WERI-Rb-1 (cell line): ENCODE measurements at regions not wholly inside any gene's neighbourhood (a gene's known extent, or its start where the extent isn't known, plus 50 kb on each side); places are given as distances from the start of the nearest gene placed in this dataset.

Experiments
- DNase-seq: peaks from one replicate; pipeline ENCODE4 v3.0.0-alpha.2; 2020
- H3K27ac ChIP-seq: fragments of 250-450 bp; sonication (Bioruptor Pico); 2 replicates; pipeline ENCODE4 v1.5.1; 2020; ENCODE audit warnings: mild to moderate bottlenecking, moderate library complexity
- H3K27me3 ChIP-seq: fragments of 250-450 bp; sonication (Bioruptor Pico); 2 replicates; pipeline ENCODE4 v1.5.1; 2021; ENCODE audit warnings: mild to moderate bottlenecking, low read depth, moderate library complexity; ENCODE audit not compliant: insufficient read depth, severe bottlenecking
- H3K36me3 ChIP-seq: fragments of 250-450 bp; sonication (Bioruptor Pico); 2 replicates; pipeline ENCODE4 v1.5.1; 2020; ENCODE audit warnings: mild to moderate bottlenecking, moderate library complexity
- H3K4me3 ChIP-seq: 2 replicates; pipeline ENCODE4 v1.5.1; 2011; ENCODE audit warnings: low read depth, mild to moderate bottlenecking, control low read depth, low read length
- H3K9me3 ChIP-seq: fragments of 250-450 bp; sonication (Bioruptor Pico); 2 replicates; pipeline ENCODE4 v1.5.1; 2021; ENCODE audit warnings: mild to moderate bottlenecking, moderate library complexity; ENCODE audit not compliant: severe bottlenecking
- TF ChIP-seq, protein P1 (sequence below): IDR thresholded peaks from 2 replicates; pipeline ENCODE4 v1.5.1; 2011; ENCODE audit warnings: low read depth, mild to moderate bottlenecking, control low read depth, inconsistent platforms, low read length

GRCh38 chr10:37671802-37672201, 185.6 kb downstream of the ZNF248 start:
- no peak overlapping the region for H3K4me3 ChIP-seq
- no peak for DNase-seq
- no peaks in the 10 kb centered on the region for H3K27me3 ChIP-seq
- H3K36me3 ChIP-seq = no peaks in the 10 kb centered on the region
- TF ChIP-seq, protein P1, sequence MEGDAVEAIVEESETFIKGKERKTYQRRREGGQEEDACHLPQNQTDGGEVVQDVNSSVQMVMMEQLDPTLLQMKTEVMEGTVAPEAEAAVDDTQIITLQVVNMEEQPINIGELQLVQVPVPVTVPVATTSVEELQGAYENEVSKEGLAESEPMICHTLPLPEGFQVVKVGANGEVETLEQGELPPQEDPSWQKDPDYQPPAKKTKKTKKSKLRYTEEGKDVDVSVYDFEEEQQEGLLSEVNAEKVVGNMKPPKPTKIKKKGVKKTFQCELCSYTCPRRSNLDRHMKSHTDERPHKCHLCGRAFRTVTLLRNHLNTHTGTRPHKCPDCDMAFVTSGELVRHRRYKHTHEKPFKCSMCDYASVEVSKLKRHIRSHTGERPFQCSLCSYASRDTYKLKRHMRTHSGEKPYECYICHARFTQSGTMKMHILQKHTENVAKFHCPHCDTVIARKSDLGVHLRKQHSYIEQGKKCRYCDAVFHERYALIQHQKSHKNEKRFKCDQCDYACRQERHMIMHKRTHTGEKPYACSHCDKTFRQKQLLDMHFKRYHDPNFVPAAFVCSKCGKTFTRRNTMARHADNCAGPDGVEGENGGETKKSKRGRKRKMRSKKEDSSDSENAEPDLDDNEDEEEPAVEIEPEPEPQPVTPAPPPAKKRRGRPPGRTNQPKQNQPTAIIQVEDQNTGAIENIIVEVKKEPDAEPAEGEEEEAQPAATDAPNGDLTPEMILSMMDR = no peak
- H3K27ac ChIP-seq = no peak overlapping the region
- no peaks in the 10 kb centered on the region for H3K9me3 ChIP-seq

DNA sequence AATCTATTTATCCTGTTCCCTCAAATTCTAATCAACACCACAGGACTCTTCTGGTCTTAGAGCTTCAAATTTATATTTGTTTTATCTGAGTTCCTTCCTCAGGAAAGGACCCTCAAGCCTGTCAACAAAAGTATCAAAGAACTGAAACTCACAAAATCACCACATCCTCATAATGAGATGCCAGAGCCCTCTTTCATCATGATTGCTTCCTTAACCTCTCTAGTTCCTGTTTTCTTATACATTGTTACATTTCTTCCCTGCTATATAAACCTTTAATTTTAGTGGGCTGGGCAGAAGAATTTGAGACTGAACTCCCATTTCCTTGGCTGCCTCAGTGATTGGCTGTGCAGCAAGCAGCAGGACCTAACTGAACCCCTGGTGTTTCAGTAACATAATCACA, 189.7 kb downstream of the ZNF248 start:
- DNase-seq = no peak
- TF ChIP-seq, protein P1 = no peak

GRCh38 chr10:37654466-37654865, 202.9 kb downstream of the ZNF248 start:
- H3K9me3 ChIP-seq = no peaks in the 10 kb centered on the region
- H3K36me3 ChIP-seq = no peaks in the 10 kb centered on the region
- H3K4me3 ChIP-seq = no peak overlapping the region
- no peak for DNase-seq
- no peak overlapping the region for H3K27ac ChIP-seq
- no peaks in the 10 kb centered on the region for H3K27me3 ChIP-seq
- TF ChIP-seq, protein P1 = no peak

More for the DNA sequence above, 189.7 kb downstream of the ZNF248 start:
- no peak overlapping the region for H3K27ac ChIP-seq
- H3K9me3 ChIP-seq = no peaks in the 10 kb centered on the region
- H3K27me3 ChIP-seq = no peaks in the 10 kb centered on the region
- no peak overlapping the region for H3K4me3 ChIP-seq
- no peaks in the 10 kb centered on the region for H3K36me3 ChIP-seq

GRCh38 chr10:37643187-37643586, 214.2 kb downstream of the ZNF248 start:
- H3K27me3 ChIP-seq = no peaks in the 10 kb centered on the region
- H3K4me3 ChIP-seq = no peak overlapping the region
- H3K9me3 ChIP-seq = no peaks in the 10 kb centered on the region
- no peak overlapping the region for H3K27ac ChIP-seq
- no peak for DNase-seq
- TF ChIP-seq, protein P1 = no peak
- no peaks in the 10 kb centered on the region for H3K36me3 ChIP-seq

- Histone ChIP-seq H3K9me3 (no peaks in the 10 kb centered on the region), H3K4me3 (no peak overlapping the region)
- TF ChIP-seq, protein P1 = no peak
These were observed 217.1 kb downstream of the ZNF248 start for GRCh38 chr10:37640301-37640700.

DNA sequence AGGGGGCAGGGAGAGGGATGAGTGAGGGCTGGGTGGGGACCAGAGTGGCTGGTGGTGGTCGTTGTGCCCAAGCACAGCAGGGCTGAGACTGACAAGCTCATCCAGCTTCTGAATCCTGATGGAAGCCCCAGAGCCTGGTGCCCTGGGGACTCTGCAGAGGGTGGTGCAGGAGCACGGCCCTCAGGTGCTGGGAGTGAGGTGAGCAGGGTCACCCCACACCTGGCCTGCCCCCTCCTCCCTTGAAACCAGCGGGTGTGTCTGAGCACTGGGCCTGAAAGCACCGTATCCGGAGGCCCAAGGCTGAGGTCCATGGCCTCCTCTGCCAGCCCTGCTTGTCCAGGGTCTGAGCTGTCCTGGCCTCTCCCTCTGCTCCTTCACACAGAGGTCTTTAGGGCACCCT, 218.2 kb downstream of the ZNF248 start:
- no peaks in the 10 kb centered on the region for H3K27me3 ChIP-seq
- no peak overlapping the region for H3K27ac ChIP-seq
- DNase-seq = no peak
- peaks cover 1% of the 10 kb centered on the region for H3K9me3 ChIP-seq
- no peak overlapping the region for H3K4me3 ChIP-seq
- no peaks in the 10 kb centered on the region for H3K36me3 ChIP-seq
- TF ChIP-seq, protein P1 = no peak

More at GRCh38 chr10:37640301-37640700, 217.1 kb downstream of the ZNF248 start:
- H3K36me3 ChIP-seq = no peaks in the 10 kb centered on the region
- no peaks in the 10 kb centered on the region for H3K27me3 ChIP-seq
- DNase-seq = no peak
- no peak overlapping the region for H3K27ac ChIP-seq
